HepG2 (cell line): ENCODE measurements at regions not wholly inside any gene's neighbourhood (a gene's known extent, or its start where the extent isn't known, plus 50 kb on each side); places are given as distances from the start of the nearest gene placed in this dataset.

Experiments
- ATAC-seq: fragments of 200-7000 bp; cut with Tn5 transposase; 3 replicates; pipeline ENCODE4 v1.9.1; 2020; ENCODE audit warnings: mild to moderate bottlenecking, moderate library complexity
- BruUV-seq: library from RNA; stranded (reverse); fragments of 400-500 nt; replicated peaks from 2 replicates; lab custom pipeline; 2021; lab: Mats Ljungman, UMichigan
- CTCF ChIA-PET: fragments of 300-600 bp; formaldehyde crosslinking; extraction: SDS; loops from one replicate; lab custom pipeline; 2021; ENCODE audit warnings: low total read pairs, inconsistent platforms, low intra/inter-chr PET ratio; lab: Yijun Ruan, JAX
- POLR2A ChIA-PET: fragments of 350-600 bp; sonication (Branson Sonifier 250); formaldehyde crosslinking; loops from one replicate; lab custom pipeline; 2020; ENCODE audit warnings: antibody characterized with exemption, inconsistent platforms; lab: Yijun Ruan, JAX
- DNase-seq: peaks from one replicate; pipeline ENCODE4 v3.0.0-alpha.2; 2015; ENCODE audit warnings: low spot score
- FAIRE-seq: peaks from 3 replicates; lab custom pipeline; 2011; peaks lifted over from hg19 to GRCh38; lab: Jason Lieb, UNC
- H2AFZ ChIP-seq: one replicate; pipeline ENCODE4 v1.6.1; 2011; ENCODE audit warnings: low read length, inconsistent platforms
- H3K27ac ChIP-seq: fragments of 300-600 bp; 3 replicates; pipeline ENCODE4 v1.8.0; 2011; ENCODE audit warnings: mixed run types, mild to moderate bottlenecking, mixed read lengths, low read length, inconsistent platforms; ENCODE audit not compliant: insufficient read depth; ENCODE audit errors: extremely low read length
- H3K27me3 ChIP-seq, 2 experiments: fragments of 200-600 bp in 1 of 2; 2 replicates in 1 of 2; 3 replicates in 1 of 2; pipeline versions ENCODE4 v1.6.0 to v1.8.0; 2011; ENCODE audit warnings: low read length in 2 of 2, mild to moderate bottlenecking in 2 of 2, moderate library complexity in 2 of 2, inconsistent platforms in 1 of 2; ENCODE audit not compliant: insufficient read depth in 2 of 2, control insufficient read depth in 1 of 2
- H3K36me3 ChIP-seq, 2 experiments: fragments of 200-600 bp in 1 of 2; replicated peaks in 1 of 2; 2 replicates in 1 of 2; 3 replicates in 1 of 2; pipeline versions ENCODE4 v1.5.1 to v1.8.0; 2011; ENCODE audit warnings: low read length in 2 of 2, inconsistent platforms in 1 of 2; ENCODE audit not compliant: insufficient read depth in 2 of 2, control insufficient read depth in 1 of 2
- H3K4me1 ChIP-seq: 2 replicates; pipeline ENCODE4 v1.5.1; 2012; ENCODE audit warnings: low read length, inconsistent platforms; ENCODE audit not compliant: insufficient read depth
- H3K4me2 ChIP-seq: 2 replicates; pipeline ENCODE4 v1.6.0; 2011; ENCODE audit warnings: low read depth, low read length, inconsistent platforms
- H3K4me3 ChIP-seq, 3 experiments: fragments of 200-600 bp in 1 of 3; sonication (generic), shearing (Covaris generic) in 1 of 3; replicated peaks in 1 of 3; 2 replicates each; pipeline ENCODE4 v1.5.1; 2011 to 2016; ENCODE audit warnings: low read length in 3 of 3, inconsistent platforms in 2 of 3, low read depth in 2 of 3, mild to moderate bottlenecking in 2 of 3, control low read depth in 1 of 3, mixed read lengths in 1 of 3; ENCODE audit not compliant: insufficient read depth in 1 of 3
- H3K79me2 ChIP-seq: one replicate; pipeline ENCODE4 v1.6.1; 2011; ENCODE audit warnings: low read length, inconsistent platforms; ENCODE audit not compliant: insufficient read depth
- H3K9ac ChIP-seq: 2 replicates; pipeline ENCODE4 v1.6.0; 2011; ENCODE audit warnings: mild to moderate bottlenecking, low read depth, low read length, inconsistent platforms; ENCODE audit not compliant: insufficient read depth
- H3K9me3 ChIP-seq: 2 replicates; pipeline ENCODE4 v1.5.1; 2012; ENCODE audit warnings: mild to moderate bottlenecking, low read length
- H4K20me1 ChIP-seq: 2 replicates; pipeline ENCODE4 v1.6.0; 2011; ENCODE audit warnings: inconsistent platforms, mild to moderate bottlenecking, low read length, moderate library complexity; ENCODE audit not compliant: insufficient read depth
- ATF7-NPFF ChIP-seq: sonication (generic); formaldehyde crosslinking; IDR thresholded peaks from 2 replicates; pipeline ENCODE4 v1.8.1; 2023; ENCODE audit warnings: mild to moderate bottlenecking, low read depth, missing genetic modification reagents, moderate library complexity
- CBX5 ChIP-seq: sonication (generic); formaldehyde crosslinking; IDR thresholded peaks from 2 replicates; pipeline ENCODE4 v1.4.0; 2020; ENCODE audit warnings: missing genetic modification reagents, borderline replicate concordance
- E2F5 ChIP-seq: sonication (generic); formaldehyde crosslinking; conservative IDR thresholded peaks from 2 replicates; pipeline ENCODE4 v1.4.0; 2020; ENCODE audit warnings: missing genetic modification reagents
- FOXK2 ChIP-seq: fragments of 450-650 bp; IDR thresholded peaks from 2 replicates; pipeline ENCODE4 v1.6.1; 2016
- HDAC2 ChIP-seq: sonication (generic); formaldehyde crosslinking; IDR thresholded peaks from 2 replicates; pipeline ENCODE4 v1.4.0; 2020; ENCODE audit warnings: missing genetic modification reagents
- MEIS1 ChIP-seq: sonication (generic); formaldehyde crosslinking; IDR thresholded peaks from 2 replicates; pipeline ENCODE4 v1.9.0; 2021; ENCODE audit warnings: mild to moderate bottlenecking, missing genetic modification reagents, moderate library complexity, borderline replicate concordance
- NRL ChIP-seq: sonication (generic); formaldehyde crosslinking; IDR thresholded peaks from 2 replicates; pipeline ENCODE4 v1.5.0; 2020; ENCODE audit warnings: missing genetic modification reagents, mild to moderate bottlenecking, moderate library complexity, borderline replicate concordance
- SIN3A ChIP-seq: IDR thresholded peaks from 2 replicates; pipeline ENCODE4 v1.6.1; 2011; ENCODE audit warnings: low read depth, mild to moderate bottlenecking, control low read depth, low read length, borderline replicate concordance
- SNRNP70 ChIP-seq: fragments of 200-400 bp; formaldehyde crosslinking; IDR thresholded peaks from 2 replicates; pipeline ENCODE4 v1.6.1; 2017; ENCODE audit warnings: mild to moderate bottlenecking, low read depth, low read length, moderate library complexity
- ZBTB33 ChIP-seq: sonication (generic); formaldehyde crosslinking; IDR thresholded peaks from 2 replicates; pipeline ENCODE4 v1.4.0; 2020; ENCODE audit warnings: missing genetic modification reagents
- ZFP36L1 ChIP-seq: sonication (generic); formaldehyde crosslinking; IDR thresholded peaks from 2 replicates; pipeline ENCODE4 v1.8.0; 2022; ENCODE audit warnings: mild to moderate bottlenecking, missing genetic modification reagents, moderate library complexity
- ZNF232 ChIP-seq: sonication (generic); formaldehyde crosslinking; IDR thresholded peaks from 2 replicates; pipeline ENCODE4 v1.4.0; 2020; ENCODE audit warnings: missing genetic modification reagents, borderline replicate concordance
- ZNF350 ChIP-seq: sonication (generic); formaldehyde crosslinking; IDR thresholded peaks from 2 replicates; pipeline ENCODE4 v1.4.0; 2020; ENCODE audit warnings: mild to moderate bottlenecking, low read depth, missing genetic modification reagents, borderline replicate concordance
- ZNF501 ChIP-seq: sonication (generic); formaldehyde crosslinking; IDR thresholded peaks from 2 replicates; pipeline ENCODE4 v1.5.1; 2020; ENCODE audit warnings: mild to moderate bottlenecking, moderate library complexity, missing genetic modification reagents
- ZNF510 ChIP-seq: sonication (generic); formaldehyde crosslinking; IDR thresholded peaks from 2 replicates; pipeline ENCODE4 v1.4.0; 2020; ENCODE audit warnings: low read depth, mild to moderate bottlenecking, missing genetic modification reagents
- ZNF572 ChIP-seq: sonication (generic); formaldehyde crosslinking; IDR thresholded peaks from 2 replicates; pipeline ENCODE4 v1.5.1; 2020; ENCODE audit warnings: mild to moderate bottlenecking, missing genetic modification reagents
- ZSCAN30 ChIP-seq: sonication (generic); formaldehyde crosslinking; IDR thresholded peaks from 2 replicates; pipeline ENCODE4 v1.5.0; 2020; ENCODE audit warnings: mild to moderate bottlenecking, missing genetic modification reagents
- WGBS: methylation state at CpG from one replicate; pipeline ENCODE4 v1.1.6; 2017; ENCODE audit warnings: low lambda C conversion rate; 5-methylcytosine and 5-hydroxymethylcytosine counted together
- in situ Hi-C: cut with HindIII; loops from 2 replicates; pipeline ENCODE4 v1.10.0; 2017; ENCODE audit warnings: low pct_unique_long_range_greater_than_20kb; ENCODE audit not compliant: extremely low pct_ligation_motif_present
- intact Hi-C: fragments of 100-400 bp; cut with micrococcal nuclease; formaldehyde crosslinking; loops from one replicate; pipeline ENCODE4 v1.10.0; 2022; ENCODE audit not compliant: unreplicated experiment

GRCh38 chr4:8776366-8776765, 95.3 kb downstream of the HMX1 start (continued):
- TF ChIP-seq ZBTB33 (CRISPR knock-in tag): no peak
- TF ChIP-seq E2F5 (CRISPR knock-in tag): no peak

- H3K27me3 ChIP-seq: peaks cover 2 to 16% of the 10 kb centered on the region in 2 experiments; a peak in 3 of 5 replicates
- in situ Hi-C loops: no loop called here
- no TSS peak for BruUV-seq
Observed at GRCh38 chr4:8775751-8776355, 95.8 kb downstream of the HMX1 start.

More at GRCh38 chr4:8775751-8776355, 95.8 kb downstream of the HMX1 start:
- H3K4me2 ChIP-seq: no peak overlapping the region
- TF ChIP-seq HDAC2 (CRISPR knock-in tag) (no peak), SIN3A (no peak), NRL (CRISPR knock-in tag) (no peak), ZNF350 (CRISPR knock-in tag) (no peak), ZFP36L1 (CRISPR knock-in tag) (no peak), ATF7-NPFF (CRISPR knock-in tag) (no peak), MEIS1 (CRISPR knock-in tag) (no peak), SNRNP70 (no peak), ZNF572 (CRISPR knock-in tag) (no peak), ZNF232 (no peak), ZNF501 (CRISPR knock-in tag) (no peak), ZSCAN30 (no peak), CBX5 (CRISPR knock-in tag) (no peak), ZNF510 (CRISPR knock-in tag) (no peak), FOXK2 (no peak)
- POLR2A ChIA-PET: no interaction called here
- peaks cover 3% of the 10 kb centered on the region; the same call in 1 of the 2 replicates for H4K20me1 ChIP-seq
- H3K9ac ChIP-seq: no peak overlapping the region
- H3K27ac ChIP-seq: no peak overlapping the region
- H3K4me3 ChIP-seq: no peak overlapping the region
- DNase-seq: no peak
- H3K9me3 ChIP-seq: no peaks in the 10 kb centered on the region
- no peak for FAIRE-seq
- no peak for ATAC-seq
- WGBS: 16% methylated on average over 9 of the region's 21 CpGs
- no peak overlapping the region for H2AFZ ChIP-seq
- H3K4me1 ChIP-seq: no peaks in the 10 kb centered on the region
- intact Hi-C loops: no loop called here
- H3K79me2 ChIP-seq: no peaks in the 10 kb centered on the region
- no peaks in the 10 kb centered on the region for H3K36me3 ChIP-seq
- CTCF ChIA-PET: no interaction called here
